Dermis blood vessel endothelial cell (primary cell): ENCODE measurements at regions not wholly inside any gene's neighbourhood (a gene's known extent, or its start where the extent isn't known, plus 50 kb on each side); places are given as distances from the start of the nearest gene placed in this dataset.

Experiments
- DNase-seq: peaks from one replicate; pipeline ENCODE4 v3.0.0; 2010

DNA sequence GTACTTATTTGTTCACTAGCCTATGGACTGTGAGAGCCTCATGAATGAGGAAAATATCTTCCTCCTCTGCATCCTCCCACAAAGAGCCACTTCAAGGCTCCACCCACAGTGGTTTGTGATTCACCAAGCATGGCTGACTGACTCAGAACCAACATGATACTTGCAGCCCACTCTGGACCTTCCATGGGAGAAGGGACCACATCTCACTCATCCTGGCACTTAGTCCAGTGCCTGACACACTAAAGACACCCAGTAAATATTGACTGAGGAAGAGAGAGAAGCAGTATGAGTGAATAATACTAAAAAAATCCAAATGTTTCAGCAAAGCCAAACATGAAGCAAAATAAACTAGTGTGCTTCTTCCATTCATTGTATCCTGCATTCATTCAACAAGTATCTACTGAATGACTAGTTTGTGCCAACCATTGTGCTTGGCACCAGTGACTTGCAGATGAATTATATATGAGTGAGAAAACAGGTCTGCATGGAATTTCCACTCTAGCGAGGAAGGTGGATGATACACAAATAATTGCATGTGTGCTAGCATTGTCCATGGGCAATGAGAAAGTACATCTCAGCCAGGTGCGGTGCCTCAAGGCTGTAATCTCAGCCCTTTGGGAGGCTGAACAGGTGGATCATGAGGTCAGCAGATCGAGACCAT is 54.9 kb upstream of the BLID start:
- peak; percentile 43 for DNase-seq

DNA sequence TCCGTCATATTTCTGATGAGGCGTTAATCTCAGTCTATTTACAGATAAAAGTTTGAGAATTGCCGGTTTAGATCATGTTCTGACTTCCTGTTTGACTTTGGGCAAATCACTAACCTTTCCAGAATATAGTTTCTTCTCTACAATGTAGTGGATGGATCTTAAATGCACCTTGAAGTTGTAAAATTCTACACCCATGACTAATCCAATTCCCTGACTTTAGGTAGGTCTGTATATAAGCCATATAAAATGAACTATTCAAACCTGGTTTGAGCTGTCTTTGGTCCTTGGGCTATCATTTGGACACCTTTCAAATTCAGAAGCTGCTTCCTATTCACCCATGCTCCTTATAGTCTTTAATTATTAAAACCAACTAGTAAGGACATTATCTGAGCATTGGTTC is 52.2 kb upstream of the BLID start:
- no peak for DNase-seq

DNA sequence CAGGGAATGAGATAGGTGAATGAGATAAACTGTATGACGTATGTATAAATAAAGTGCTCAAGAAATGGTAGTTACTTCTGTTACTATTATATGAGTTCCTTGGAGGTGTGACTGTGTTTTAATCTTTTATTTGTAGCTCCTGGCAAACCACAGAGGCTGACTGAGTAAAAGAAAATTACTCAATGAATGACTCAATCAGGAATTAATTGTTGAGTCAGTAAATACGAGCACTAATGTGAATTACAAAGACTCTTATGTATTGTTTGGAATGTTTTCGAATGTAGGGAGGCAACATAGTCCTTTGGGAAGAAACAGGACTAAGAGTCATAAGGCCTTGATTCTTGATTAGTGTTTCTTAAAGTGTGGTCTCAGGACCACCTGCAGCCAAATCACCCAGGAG is 51.1 kb upstream of the BLID start:
- DNase-seq: peak; percentile 76

DNA sequence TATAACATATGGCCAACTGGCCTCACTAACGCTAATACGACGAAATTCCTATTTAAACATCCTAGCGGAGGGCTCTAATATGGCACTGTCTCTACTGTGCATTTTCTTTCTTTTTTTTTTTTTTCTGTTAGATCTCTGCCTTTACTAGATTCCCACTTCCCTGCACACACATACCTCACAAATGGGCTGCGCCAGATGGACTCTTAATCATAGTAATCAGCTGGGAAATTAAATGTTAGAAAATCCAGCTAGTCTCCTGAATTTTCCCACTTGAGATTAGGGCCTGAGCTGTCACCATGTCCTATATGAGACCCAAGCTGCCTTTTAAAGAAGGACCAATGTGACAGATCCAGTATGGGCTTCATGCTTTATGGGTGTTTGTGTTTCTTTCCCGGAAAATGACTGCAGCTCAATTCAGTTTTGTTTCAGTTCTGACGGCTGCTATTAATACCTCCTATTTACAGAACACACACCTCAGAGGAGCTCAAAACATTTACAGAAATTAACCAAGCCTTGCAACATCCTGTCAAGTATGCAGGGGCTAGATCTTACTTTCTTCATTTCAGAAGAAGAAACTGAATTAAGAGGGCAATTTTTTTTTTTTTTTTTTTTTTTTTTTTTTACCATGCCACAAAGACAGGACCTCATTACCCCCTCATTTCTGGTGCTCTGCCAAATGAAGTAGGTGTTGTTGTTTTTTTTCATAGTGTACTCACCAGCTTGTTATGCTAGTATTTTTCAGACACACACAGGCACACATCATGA is 49.8 kb upstream of the BLID start:
- DNase-seq: no peak
